Natural killer cell (primary cell): ENCODE measurements at regions not wholly inside any gene's neighbourhood (a gene's known extent, or its start where the extent isn't known, plus 50 kb on each side); places are given as distances from the start of the nearest gene placed in this dataset.

ENCODE experiments used
- ATAC-seq, 3 donors: fragments of 150-1000 bp in 2 of 3; fragments of 200-7000 bp in 1 of 3; cut with Tn5 transposase; 1 replicate in 1 of 3; 2 replicates in 2 of 3; pipeline ENCODE4 v1.10.0; 2021; ENCODE audit warnings: mild to moderate bottlenecking in 2 of 3, moderate library complexity in 2 of 3
- DNase-seq, 2 donors: peaks; one replicate each; pipeline versions ENCODE4 v3.0.0 to v3.0.0-alpha.2; 2013 to 2021; ENCODE audit warnings: mixed read lengths in 1 of 2
- H3K27ac ChIP-seq: one replicate; pipeline ENCODE4 v1.5.1; 2013; ENCODE audit warnings: mild to moderate bottlenecking, low read length
- H3K27me3 ChIP-seq: one replicate; pipeline ENCODE4 v1.6.1; 2013; ENCODE audit warnings: low read length; ENCODE audit not compliant: control insufficient read depth, insufficient read depth
- H3K36me3 ChIP-seq: one replicate; pipeline ENCODE4 v1.6.1; 2013; ENCODE audit warnings: low read length; ENCODE audit not compliant: control insufficient read depth, insufficient read depth
- H3K4me1 ChIP-seq: one replicate; pipeline ENCODE4 v1.6.1; 2013; ENCODE audit warnings: low read length; ENCODE audit not compliant: control insufficient read depth, insufficient read depth
- H3K4me3 ChIP-seq: one replicate; pipeline ENCODE4 v1.5.1; 2013; ENCODE audit warnings: low read length
- H3K9me3 ChIP-seq: one replicate; pipeline ENCODE4 v1.6.1; 2013; ENCODE audit warnings: low read length; ENCODE audit not compliant: control insufficient read depth, insufficient read depth
- H3K27ac Mint-ChIP-seq, 2 donors: one replicate each; pipeline ENCODE4 v1.8.0; 2022; ENCODE audit warnings: mild to moderate bottlenecking in 2 of 2, mixed read lengths in 2 of 2, moderate library complexity in 1 of 2
- H3K27me3 Mint-ChIP-seq, 2 donors: one replicate each; pipeline ENCODE4 v1.8.0; 2022; ENCODE audit warnings: low read depth in 2 of 2, mixed read lengths in 2 of 2
- H3K36me3 Mint-ChIP-seq: one replicate; pipeline ENCODE4 v1.8.0; 2022; ENCODE audit warnings: mixed read lengths
- H3K4me1 Mint-ChIP-seq, 2 donors: one replicate each; pipeline ENCODE4 v1.8.0; 2022; ENCODE audit warnings: mixed read lengths in 2 of 2
- H3K4me3 Mint-ChIP-seq: one replicate; pipeline ENCODE4 v1.8.0; 2022; ENCODE audit warnings: mild to moderate bottlenecking, moderate library complexity, mixed read lengths
- H3K9me3 Mint-ChIP-seq, 2 donors: one replicate each; pipeline ENCODE4 v1.8.0; 2022; ENCODE audit warnings: mixed read lengths in 2 of 2
- CTCF ChIP-seq: fragments of 200-600 bp; IDR thresholded peaks from one replicate; pipeline ENCODE4 v1.8.0; 2022; ENCODE audit warnings: antibody characterized with exemption
- WGBS: methylation state at CpG from one replicate; pipeline ENCODE4 v1.1.7; 2013; ENCODE audit warnings: missing lambda C conversion rate; ENCODE audit not compliant: insufficient coverage; 5-methylcytosine and 5-hydroxymethylcytosine counted together
- intact Hi-C: fragments of 100-400 bp; cut with micrococcal nuclease; formaldehyde crosslinking; loops from one replicate; pipeline ENCODE4 v1.14.2; 2022

GRCh38 chr2:116832148-116832547 lies 982.3 kb upstream of the DDX18 start:
- intact Hi-C loops, result no loop called here
- no peaks in the 10 kb centered on the region for H3K36me3 Mint-ChIP-seq
- peaks cover 12 to 22% of the 10 kb centered on the region in 2 donors for H3K9me3 Mint-ChIP-seq
- TF ChIP-seq CTCF, result no peak
- Histone ChIP-seq H3K9me3 (no peaks in the 10 kb centered on the region), H3K4me3 (no peak overlapping the region), H3K4me1 (no peaks in the 10 kb centered on the region), H3K27me3 (no peaks in the 10 kb centered on the region), H3K27ac (no peak overlapping the region), H3K36me3 (no peaks in the 10 kb centered on the region)
- no peaks in the 10 kb centered on the region for H3K4me1 Mint-ChIP-seq
- no CpG with 5 or more reads among the region's 2 CpGs for WGBS
- no peak overlapping the region for H3K4me3 Mint-ChIP-seq
- ATAC-seq (no peak), DNase-seq (no peak)
- H3K27ac Mint-ChIP-seq, result no peak overlapping the region
- no peaks in the 10 kb centered on the region for H3K27me3 Mint-ChIP-seq

DNA sequence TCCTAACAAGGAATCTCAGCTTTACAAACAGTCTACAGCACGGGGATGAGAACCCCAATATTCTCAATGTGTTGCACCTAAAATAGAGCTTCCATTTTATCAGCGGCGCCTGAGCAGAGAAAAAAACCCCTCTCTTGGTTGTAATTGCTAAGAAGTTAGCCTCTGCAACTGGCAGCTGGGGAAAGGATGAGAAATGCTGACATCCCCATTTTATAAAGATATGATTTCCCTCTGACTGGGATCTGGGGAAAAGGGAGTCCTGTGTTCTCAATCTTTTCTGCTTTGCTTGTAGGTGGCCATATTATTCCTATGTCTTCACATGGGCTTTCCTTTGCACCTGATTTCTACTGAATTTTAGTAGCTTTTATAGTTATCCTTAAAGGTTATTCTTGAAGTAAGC lies 981.4 kb upstream of the DDX18 start:
- 84% methylated on average over 3 of the region's 3 CpGs for WGBS
- no peaks in the 10 kb centered on the region for H3K4me1 Mint-ChIP-seq
- Histone ChIP-seq H3K4me3 (no peak overlapping the region), H3K27ac (no peak overlapping the region), H3K4me1 (no peaks in the 10 kb centered on the region), H3K27me3 (no peaks in the 10 kb centered on the region), H3K9me3 (no peaks in the 10 kb centered on the region), H3K36me3 (no peaks in the 10 kb centered on the region)
- H3K27ac Mint-ChIP-seq, result no peak overlapping the region
- DNase-seq (no peak), ATAC-seq (no peak)
- H3K9me3 Mint-ChIP-seq, result peaks cover 12 to 20% of the 10 kb centered on the region in 2 donors
- H3K27me3 Mint-ChIP-seq, result no peaks in the 10 kb centered on the region
- H3K36me3 Mint-ChIP-seq, result no peaks in the 10 kb centered on the region
- no peak for TF ChIP-seq CTCF
- no peak overlapping the region for H3K4me3 Mint-ChIP-seq
- intact Hi-C loops, result no loop called here

DNA sequence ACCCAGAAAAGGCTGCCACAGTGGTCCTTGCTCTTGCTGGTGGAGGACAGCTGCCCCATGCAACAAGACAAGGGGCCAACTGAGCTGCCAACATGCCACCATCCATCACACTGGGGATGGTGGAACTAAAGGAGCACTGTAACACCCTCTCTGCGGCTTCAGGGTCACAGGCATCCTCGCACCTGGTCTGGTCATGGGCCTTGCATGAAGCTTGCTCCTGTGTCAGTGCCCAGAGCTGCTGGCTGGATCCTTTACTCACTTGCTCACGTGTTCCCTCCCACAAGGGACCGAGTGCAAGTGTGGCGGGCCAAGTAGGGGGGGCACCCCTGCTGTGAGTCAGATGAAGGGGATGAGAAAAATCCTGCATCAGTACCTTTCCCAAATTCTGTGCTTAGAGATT lies 972.3 kb upstream of the DDX18 start:
- Histone ChIP-seq H3K27me3 (no peaks in the 10 kb centered on the region), H3K27ac (no peak overlapping the region), H3K36me3 (no peaks in the 10 kb centered on the region), H3K9me3 (peaks cover 6% of the 10 kb centered on the region), H3K4me1 (no peaks in the 10 kb centered on the region), H3K4me3 (no peak overlapping the region)
- WGBS, result 84% methylated on average over 4 of the region's 5 CpGs
- Mint-ChIP-seq H3K36me3 (no peaks in the 10 kb centered on the region), H3K27me3 (no peaks in the 10 kb centered on the region), H3K9me3 (peaks cover 11 to 28% of the 10 kb centered on the region in 2 donors), H3K4me3 (no peak overlapping the region), H3K4me1 (no peaks in the 10 kb centered on the region), H3K27ac (no peak overlapping the region)
- no peak for ATAC-seq
- no peak for TF ChIP-seq CTCF
- no peak for DNase-seq
- intact Hi-C loops, result no loop called here

- Histone ChIP-seq H3K4me3 (no peak overlapping the region), H3K27me3 (no peaks in the 10 kb centered on the region), H3K27ac (no peak overlapping the region), H3K9me3 (no peaks in the 10 kb centered on the region), H3K36me3 (no peaks in the 10 kb centered on the region), H3K4me1 (no peaks in the 10 kb centered on the region)
- intact Hi-C loops, result no loop called here
- H3K4me3 Mint-ChIP-seq, result no peak overlapping the region
- no peak for TF ChIP-seq CTCF
- peaks cover 10 to 21% of the 10 kb centered on the region in 2 donors for H3K9me3 Mint-ChIP-seq
- DNase-seq, result no peak
- WGBS, result 71% methylated on average over 2 of the region's 4 CpGs
- no peak overlapping the region for H3K27ac Mint-ChIP-seq
- H3K27me3 Mint-ChIP-seq, result no peaks in the 10 kb centered on the region
- H3K4me1 Mint-ChIP-seq, result no peaks in the 10 kb centered on the region
- ATAC-seq, result no peak
- H3K36me3 Mint-ChIP-seq, result peaks cover 25% of the 10 kb centered on the region
These were observed 954.8 kb upstream of the DDX18 start for GRCh38 chr2:116859708-116860107.
